Neural cell (in vitro differentiated cells): ENCODE measurements at regions not wholly inside any gene's neighbourhood (a gene's known extent, or its start where the extent isn't known, plus 50 kb on each side); places are given as distances from the start of the nearest gene placed in this dataset.

Experiments used
- H2AFZ ChIP-seq: fragments of 200-600, 300-800 bp; sonication (generic), shearing (Covaris generic); 2 replicates; pipeline ENCODE4 v1.6.0; 2014; ENCODE audit warnings: low read depth, mild to moderate bottlenecking, antibody characterized with exemption, low read length, moderate library complexity
- H3F3A ChIP-seq: fragments of 200-600 bp; shearing (Covaris generic); 2 replicates; pipeline ENCODE4 v1.6.1; 2016; ENCODE audit warnings: mild to moderate bottlenecking, moderate library complexity, mixed read lengths, antibody characterized with exemption, low read length; ENCODE audit not compliant: insufficient read depth, poor library complexity, severe bottlenecking
- H3K27ac ChIP-seq: fragments of 200-600, 300-800 bp; sonication (generic), shearing (Covaris generic); 2 replicates; pipeline ENCODE4 v1.5.1; 2014; ENCODE audit warnings: mild to moderate bottlenecking, low read length, moderate library complexity
- H3K27me3 ChIP-seq: fragments of 300-800, 200-600 bp; sonication (generic), shearing (Covaris generic); 2 replicates; pipeline ENCODE4 v1.6.0; 2014; ENCODE audit warnings: mild to moderate bottlenecking, low read depth, low read length, moderate library complexity; ENCODE audit not compliant: insufficient read depth
- H3K36me3 ChIP-seq: fragments of 300-800, 200-600 bp; sonication (generic), shearing (Covaris generic); 2 replicates; pipeline ENCODE4 v1.5.1; 2014; ENCODE audit warnings: mild to moderate bottlenecking, antibody characterized with exemption, low read length, moderate library complexity; ENCODE audit not compliant: insufficient read depth
- H3K4me2 ChIP-seq: fragments of 300-800, 200-600 bp; sonication (generic), shearing (Covaris generic); 2 replicates; pipeline ENCODE4 v1.6.0; 2014; ENCODE audit warnings: mild to moderate bottlenecking, low read length
- H3K4me3 ChIP-seq: fragments of 300-800, 200-600 bp; sonication (generic), shearing (Covaris generic); 2 replicates; pipeline ENCODE4 v1.5.1; 2014; ENCODE audit warnings: mild to moderate bottlenecking, low read length, moderate library complexity
- H3K79me2 ChIP-seq: fragments of 200-600 bp; shearing (Covaris generic); replicated peaks from 2 replicates; pipeline ENCODE4 v1.6.0; 2014; ENCODE audit warnings: mild to moderate bottlenecking, low read length, moderate library complexity; ENCODE audit not compliant: insufficient read depth
- H3K9ac ChIP-seq: fragments of 300-800, 200-600 bp; sonication (generic), shearing (Covaris generic); 2 replicates; pipeline ENCODE4 v1.6.1; 2016; ENCODE audit warnings: mild to moderate bottlenecking, low read length, mixed read lengths
- H3K9me2 ChIP-seq: fragments of 200-600 bp; shearing (Covaris generic); 2 replicates; pipeline ENCODE4 v1.6.1; 2016; ENCODE audit warnings: mild to moderate bottlenecking, low read length, mixed read lengths; ENCODE audit not compliant: insufficient read depth
- H3K9me3 ChIP-seq: fragments of 200-600, 300-800 bp; sonication (generic), shearing (Covaris generic); 2 replicates; pipeline ENCODE4 v1.6.1; 2016; ENCODE audit warnings: mild to moderate bottlenecking, mixed run types, low read length, moderate library complexity, mixed read lengths
- H4K20me1 ChIP-seq: fragments of 200-600 bp; shearing (Covaris generic); 2 replicates; pipeline ENCODE4 v1.6.1; 2016; ENCODE audit warnings: mild to moderate bottlenecking, mixed run types; ENCODE audit not compliant: insufficient read depth
- EP300 ChIP-seq: fragments of 450-650 bp; conservative IDR thresholded peaks from 2 replicates; pipeline ENCODE4 v1.6.1; 2014; ENCODE audit warnings: antibody characterized with exemption, mild to moderate bottlenecking, moderate library complexity; ENCODE audit not compliant: poor library complexity, severe bottlenecking
- EZH2 ChIP-seq: fragments of 200-600, 300-800 bp; shearing (Covaris generic), sonication (generic); IDR thresholded peaks from 2 replicates; pipeline ENCODE4 v1.6.1; 2014; ENCODE audit warnings: antibody characterized with exemption, low read length, borderline replicate concordance, mild to moderate bottlenecking; ENCODE audit not compliant: insufficient read depth, poor library complexity, severe bottlenecking
- MXI1 ChIP-seq: fragments of 450-650 bp; conservative IDR thresholded peaks from 2 replicates; pipeline ENCODE4 v1.6.1; 2014; ENCODE audit warnings: antibody characterized with exemption, mild to moderate bottlenecking; ENCODE audit not compliant: poor library complexity, severe bottlenecking
- POLR2AphosphoS5 ChIP-seq: IDR thresholded peaks from 2 replicates; pipeline ENCODE4 v1.6.1; 2012
- RAD21 ChIP-seq: fragments of 450-650 bp; conservative IDR thresholded peaks from 2 replicates; pipeline ENCODE4 v1.6.1; 2014; ENCODE audit warnings: antibody characterized with exemption, mild to moderate bottlenecking, moderate library complexity
- SMC3 ChIP-seq: fragments of 450-650 bp; conservative IDR thresholded peaks from 2 replicates; pipeline ENCODE4 v1.6.1; 2014; ENCODE audit warnings: antibody characterized with exemption, mild to moderate bottlenecking, moderate library complexity; ENCODE audit not compliant: poor library complexity
- TAF1 ChIP-seq: IDR thresholded peaks from 2 replicates; pipeline ENCODE4 v1.6.1; 2012; ENCODE audit warnings: low read depth
- TF ChIP-seq, protein P1 (sequence below): fragments of 450-650 bp; IDR thresholded peaks from 2 replicates; pipeline ENCODE4 v1.5.1; 2014; ENCODE audit warnings: antibody characterized with exemption, mild to moderate bottlenecking, moderate library complexity; ENCODE audit not compliant: poor library complexity, severe bottlenecking
- TF ChIP-seq, protein P2 (sequence below): IDR thresholded peaks from 2 replicates; pipeline ENCODE4 v1.6.1; 2012; ENCODE audit warnings: borderline replicate concordance

DNA sequence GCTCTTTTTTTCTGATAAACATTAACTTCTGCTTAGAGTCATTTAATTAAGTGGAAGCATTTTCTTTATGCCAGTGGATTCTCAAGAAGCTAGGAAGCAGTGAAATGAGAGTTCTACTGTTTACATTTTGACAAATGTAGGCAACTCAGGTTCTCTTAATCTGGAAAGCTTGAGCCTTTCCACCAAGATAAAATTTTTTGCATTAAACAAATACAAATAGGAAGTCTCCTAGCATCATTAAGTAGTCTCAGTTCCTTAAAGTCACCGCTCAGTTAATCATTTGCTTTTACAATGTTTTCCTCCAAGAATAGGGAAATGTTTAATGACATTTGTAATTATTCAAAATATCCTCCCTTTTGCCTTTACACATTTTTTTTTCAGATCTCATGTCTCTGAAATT is 290.4 kb upstream of the PDE4D start:
- H2AFZ ChIP-seq = no peak overlapping the region
- no peaks in the 10 kb centered on the region for H3K27me3 ChIP-seq
- TF ChIP-seq RAD21 = no peak
- TF ChIP-seq, protein P1, sequence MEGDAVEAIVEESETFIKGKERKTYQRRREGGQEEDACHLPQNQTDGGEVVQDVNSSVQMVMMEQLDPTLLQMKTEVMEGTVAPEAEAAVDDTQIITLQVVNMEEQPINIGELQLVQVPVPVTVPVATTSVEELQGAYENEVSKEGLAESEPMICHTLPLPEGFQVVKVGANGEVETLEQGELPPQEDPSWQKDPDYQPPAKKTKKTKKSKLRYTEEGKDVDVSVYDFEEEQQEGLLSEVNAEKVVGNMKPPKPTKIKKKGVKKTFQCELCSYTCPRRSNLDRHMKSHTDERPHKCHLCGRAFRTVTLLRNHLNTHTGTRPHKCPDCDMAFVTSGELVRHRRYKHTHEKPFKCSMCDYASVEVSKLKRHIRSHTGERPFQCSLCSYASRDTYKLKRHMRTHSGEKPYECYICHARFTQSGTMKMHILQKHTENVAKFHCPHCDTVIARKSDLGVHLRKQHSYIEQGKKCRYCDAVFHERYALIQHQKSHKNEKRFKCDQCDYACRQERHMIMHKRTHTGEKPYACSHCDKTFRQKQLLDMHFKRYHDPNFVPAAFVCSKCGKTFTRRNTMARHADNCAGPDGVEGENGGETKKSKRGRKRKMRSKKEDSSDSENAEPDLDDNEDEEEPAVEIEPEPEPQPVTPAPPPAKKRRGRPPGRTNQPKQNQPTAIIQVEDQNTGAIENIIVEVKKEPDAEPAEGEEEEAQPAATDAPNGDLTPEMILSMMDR = no peak
- TF ChIP-seq SMC3 = no peak
- TF ChIP-seq MXI1 = no peak
- TF ChIP-seq EP300 = no peak
- TF ChIP-seq, protein P2, sequence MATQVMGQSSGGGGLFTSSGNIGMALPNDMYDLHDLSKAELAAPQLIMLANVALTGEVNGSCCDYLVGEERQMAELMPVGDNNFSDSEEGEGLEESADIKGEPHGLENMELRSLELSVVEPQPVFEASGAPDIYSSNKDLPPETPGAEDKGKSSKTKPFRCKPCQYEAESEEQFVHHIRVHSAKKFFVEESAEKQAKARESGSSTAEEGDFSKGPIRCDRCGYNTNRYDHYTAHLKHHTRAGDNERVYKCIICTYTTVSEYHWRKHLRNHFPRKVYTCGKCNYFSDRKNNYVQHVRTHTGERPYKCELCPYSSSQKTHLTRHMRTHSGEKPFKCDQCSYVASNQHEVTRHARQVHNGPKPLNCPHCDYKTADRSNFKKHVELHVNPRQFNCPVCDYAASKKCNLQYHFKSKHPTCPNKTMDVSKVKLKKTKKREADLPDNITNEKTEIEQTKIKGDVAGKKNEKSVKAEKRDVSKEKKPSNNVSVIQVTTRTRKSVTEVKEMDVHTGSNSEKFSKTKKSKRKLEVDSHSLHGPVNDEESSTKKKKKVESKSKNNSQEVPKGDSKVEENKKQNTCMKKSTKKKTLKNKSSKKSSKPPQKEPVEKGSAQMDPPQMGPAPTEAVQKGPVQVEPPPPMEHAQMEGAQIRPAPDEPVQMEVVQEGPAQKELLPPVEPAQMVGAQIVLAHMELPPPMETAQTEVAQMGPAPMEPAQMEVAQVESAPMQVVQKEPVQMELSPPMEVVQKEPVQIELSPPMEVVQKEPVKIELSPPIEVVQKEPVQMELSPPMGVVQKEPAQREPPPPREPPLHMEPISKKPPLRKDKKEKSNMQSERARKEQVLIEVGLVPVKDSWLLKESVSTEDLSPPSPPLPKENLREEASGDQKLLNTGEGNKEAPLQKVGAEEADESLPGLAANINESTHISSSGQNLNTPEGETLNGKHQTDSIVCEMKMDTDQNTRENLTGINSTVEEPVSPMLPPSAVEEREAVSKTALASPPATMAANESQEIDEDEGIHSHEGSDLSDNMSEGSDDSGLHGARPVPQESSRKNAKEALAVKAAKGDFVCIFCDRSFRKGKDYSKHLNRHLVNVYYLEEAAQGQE = no peak
- TF ChIP-seq POLR2AphosphoS5 = no peak
- no peak for TF ChIP-seq TAF1
- no peak for TF ChIP-seq EZH2
- no peaks in the 10 kb centered on the region for H4K20me1 ChIP-seq
- H3K9me3 ChIP-seq = no peaks in the 10 kb centered on the region
- H3K9ac ChIP-seq = no peak overlapping the region
- H3K4me3 ChIP-seq = no peak overlapping the region
- H3F3A ChIP-seq = no peaks in the 10 kb centered on the region
- H3K79me2 ChIP-seq = no peaks in the 10 kb centered on the region
- H3K36me3 ChIP-seq = no peaks in the 10 kb centered on the region
- H3K27ac ChIP-seq = no peak overlapping the region
- H3K4me2 ChIP-seq = no peak overlapping the region
- no peaks in the 10 kb centered on the region for H3K9me2 ChIP-seq

DNA sequence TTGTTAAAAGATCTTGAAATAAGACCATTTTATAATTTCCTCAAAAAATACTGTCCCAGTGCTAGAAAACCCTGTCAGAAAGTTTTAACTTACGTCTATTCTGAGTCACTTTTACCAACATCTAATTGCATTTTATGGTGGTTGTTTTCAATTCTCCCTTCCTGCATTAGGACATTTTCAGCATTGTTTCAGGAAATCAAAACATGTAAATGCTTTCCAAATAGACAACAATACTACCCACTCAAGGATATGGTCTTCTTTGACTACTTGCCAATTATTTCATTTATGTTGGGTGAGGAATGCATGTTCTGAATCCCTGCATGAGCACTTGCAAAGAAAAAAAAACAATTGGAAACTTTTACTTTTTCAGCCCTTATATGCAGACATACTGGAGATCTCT is 284.6 kb upstream of the PDE4D start:
- H3K4me2 ChIP-seq = no peak overlapping the region

DNA sequence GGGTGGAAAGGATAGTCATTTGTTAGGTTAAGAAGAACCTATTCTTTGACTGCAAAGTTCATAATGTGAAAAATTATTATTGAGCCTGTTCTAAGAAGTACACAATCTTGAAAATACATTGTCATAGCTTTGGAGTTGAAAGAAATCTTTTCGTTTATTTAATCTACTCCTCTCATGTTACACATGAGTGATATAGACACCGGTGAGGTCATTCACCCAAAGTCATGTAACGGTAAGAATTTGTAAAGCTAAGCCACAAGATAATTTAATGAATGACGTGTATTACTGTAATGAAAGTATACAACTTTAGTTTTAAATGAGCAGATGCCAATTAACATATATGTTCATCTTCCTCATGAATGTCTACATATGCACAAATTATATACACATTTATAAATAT is 284.1 kb upstream of the PDE4D start:
- no peaks in the 10 kb centered on the region for H3K79me2 ChIP-seq

More for the DNA sequence above, 284.6 kb upstream of the PDE4D start:
- Histone ChIP-seq H3K27ac (no peak overlapping the region), H3K4me3 (no peak overlapping the region), H3K36me3 (no peaks in the 10 kb centered on the region), H3K9me3 (no peaks in the 10 kb centered on the region), H4K20me1 (no peaks in the 10 kb centered on the region), H3K27me3 (no peaks in the 10 kb centered on the region), H3K79me2 (no peaks in the 10 kb centered on the region), H3F3A (no peaks in the 10 kb centered on the region), H3K9me2 (no peaks in the 10 kb centered on the region), H3K9ac (no peak overlapping the region), H2AFZ (no peak overlapping the region)
- TF ChIP-seq SMC3 = no peak

More for the DNA sequence above, 284.1 kb upstream of the PDE4D start:
- Histone ChIP-seq H3K9me2 (no peaks in the 10 kb centered on the region), H3K27ac (no peak overlapping the region), H3K9me3 (no peaks in the 10 kb centered on the region), H3K4me3 (no peak overlapping the region), H3K27me3 (no peaks in the 10 kb centered on the region), H2AFZ (no peak overlapping the region), H3K9ac (no peak overlapping the region), H4K20me1 (no peaks in the 10 kb centered on the region), H3K36me3 (no peaks in the 10 kb centered on the region), H3F3A (no peaks in the 10 kb centered on the region), H3K4me2 (no peak overlapping the region)
- TF ChIP-seq, protein P1 = no peak
